HG02798 (cell line): ENCODE measurements at regions not wholly inside any gene's neighbourhood (a gene's known extent, or its start where the extent isn't known, plus 50 kb on each side); places are given as distances from the start of the nearest gene placed in this dataset.
A peak's percentile ranks its signal among the peaks of the same experiment; 100 is the strongest.
"Not testable (repeated sequence)": the region's sequence is repeated elsewhere in the genome, so short reads cannot be mapped to it uniquely, and the experiment has no call there.

ENCODE experiments used
- ATAC-seq: cut with Tn5 transposase; IDR thresholded peaks from one replicate; pipeline ENCODE4 v1.9.1; 2021; ENCODE audit warnings: mild to moderate bottlenecking; ENCODE audit not compliant: unreplicated experiment, poor library complexity

GRCh38 chr2:184357033-184357432, 241.3 kb upstream of the ZNF804A start:
- ATAC-seq, result no peak

- ATAC-seq, result no peak
These were observed 238.9 kb upstream of the ZNF804A start for GRCh38 chr2:184359379-184359778.

DNA sequence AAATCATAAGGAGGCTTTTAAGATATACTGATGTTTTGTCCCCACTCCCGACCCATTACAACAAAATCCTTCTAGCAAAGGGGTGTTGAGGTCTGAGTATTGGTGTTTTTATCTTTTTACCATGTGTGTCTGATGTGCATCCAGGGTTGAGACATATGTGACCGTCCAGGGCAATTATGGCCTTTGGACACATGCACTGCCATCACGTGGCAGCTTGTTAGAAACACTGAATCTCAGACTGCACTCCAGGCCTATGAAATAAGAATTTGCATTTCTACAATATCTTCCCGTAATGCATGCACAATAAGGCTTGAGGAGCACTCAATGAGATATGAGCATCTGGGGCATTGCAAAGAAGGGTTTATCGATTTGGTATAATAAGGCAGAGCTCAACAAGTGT, 235.1 kb upstream of the ZNF804A start:
- peak; percentile 61 for ATAC-seq

GRCh38 chr2:184367211-184367610, 231.1 kb upstream of the ZNF804A start:
- ATAC-seq, result no peak

DNA sequence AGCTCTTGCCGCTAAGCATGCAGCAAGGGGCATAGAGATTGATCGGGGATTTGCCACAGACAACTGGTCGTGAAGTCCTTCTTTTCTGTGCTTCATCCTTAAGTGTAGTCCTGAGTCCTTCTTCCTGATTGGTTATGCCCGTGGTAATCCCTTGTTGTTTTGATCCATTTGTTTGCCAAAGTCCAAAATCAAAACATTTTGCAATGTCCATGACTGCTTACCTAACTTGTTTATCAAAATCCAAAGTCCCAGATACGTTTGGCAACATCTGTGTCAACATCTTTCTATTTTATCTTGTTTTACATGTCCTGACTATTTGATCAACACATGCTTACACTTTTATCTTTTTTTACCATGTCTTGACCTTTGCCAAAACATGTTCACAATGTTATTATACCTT, 229.0 kb upstream of the ZNF804A start:
- ATAC-seq, result no peak

- peak; percentile 50 for ATAC-seq
These were observed 227.4 kb upstream of the ZNF804A start for GRCh38 chr2:184370954-184371353.

DNA sequence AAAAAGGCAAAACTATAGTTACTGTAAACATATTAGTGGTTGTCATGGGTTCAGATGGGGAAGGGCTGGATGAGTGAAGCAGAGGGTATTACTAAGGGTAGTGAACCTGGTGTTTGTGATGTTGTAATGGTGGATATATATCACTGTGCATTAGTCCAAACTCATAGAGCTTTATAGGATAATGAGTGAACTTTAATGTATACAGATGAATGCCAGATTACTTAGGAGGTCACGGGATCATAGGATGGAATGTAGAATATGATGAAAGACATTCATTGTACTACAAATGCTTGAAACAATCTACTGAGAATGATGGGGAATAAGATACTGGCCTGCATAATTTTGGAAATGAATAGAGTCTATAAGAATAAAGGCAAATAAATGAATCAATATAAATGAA, 226.7 kb upstream of the ZNF804A start:
- ATAC-seq, result no peak

DNA sequence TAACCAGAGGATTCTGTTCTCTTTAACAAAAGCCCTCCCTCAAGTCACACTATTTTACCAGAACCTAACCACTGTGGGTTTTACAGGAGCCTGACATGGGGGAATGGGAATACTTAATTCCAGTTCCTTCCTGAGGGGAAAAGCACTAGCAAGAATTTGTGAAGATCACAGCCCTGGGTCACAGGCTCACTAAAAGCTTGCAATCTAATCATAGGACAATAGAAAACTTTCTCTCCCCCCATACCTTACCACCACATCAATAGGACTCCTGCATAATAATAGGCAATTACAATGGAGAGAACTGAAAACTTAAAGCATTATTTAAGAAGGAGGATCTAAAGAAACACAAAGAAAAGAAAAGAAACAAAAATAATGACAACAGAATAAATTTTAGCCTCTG, 225.8 kb upstream of the ZNF804A start:
- no peak for ATAC-seq

DNA sequence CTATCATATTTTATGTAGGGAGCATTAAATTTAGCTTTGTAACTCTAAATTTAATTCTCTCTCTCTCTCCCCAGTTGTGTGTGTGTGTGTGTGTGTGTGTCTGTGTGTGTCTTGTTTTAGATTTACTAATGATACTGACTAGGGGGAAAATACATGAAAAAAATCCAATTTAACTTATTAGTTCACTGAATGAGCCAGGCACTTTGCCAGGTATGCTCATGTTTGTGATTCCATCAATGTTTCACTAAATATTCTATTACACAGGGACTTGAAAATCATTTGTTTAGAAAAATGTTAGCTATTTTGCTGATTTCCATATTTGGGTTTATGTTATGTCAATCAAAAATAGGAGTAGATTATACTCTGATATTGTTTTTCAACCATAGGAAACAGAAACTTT, 203.7 kb upstream of the ZNF804A start:
- no peak for ATAC-seq

DNA sequence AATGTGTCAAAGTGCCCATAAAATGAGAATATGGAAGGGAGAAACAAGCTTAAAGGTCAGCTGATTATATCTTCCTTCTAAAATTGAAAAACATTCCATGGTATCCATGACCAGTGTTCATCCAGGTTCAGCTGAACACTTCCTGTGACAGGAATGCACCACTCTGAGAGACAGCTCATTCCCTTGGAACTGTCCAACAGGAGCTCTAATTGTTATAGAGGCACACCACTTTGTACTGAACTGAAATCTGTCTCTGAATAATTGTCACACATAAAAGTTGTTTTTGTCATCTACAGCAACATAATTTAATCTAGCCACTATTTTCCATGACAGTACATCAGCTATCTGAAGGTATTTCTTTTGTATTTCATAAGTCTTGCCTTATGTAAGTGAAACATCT, 195.9 kb upstream of the ZNF804A start:
- no peak for ATAC-seq

DNA sequence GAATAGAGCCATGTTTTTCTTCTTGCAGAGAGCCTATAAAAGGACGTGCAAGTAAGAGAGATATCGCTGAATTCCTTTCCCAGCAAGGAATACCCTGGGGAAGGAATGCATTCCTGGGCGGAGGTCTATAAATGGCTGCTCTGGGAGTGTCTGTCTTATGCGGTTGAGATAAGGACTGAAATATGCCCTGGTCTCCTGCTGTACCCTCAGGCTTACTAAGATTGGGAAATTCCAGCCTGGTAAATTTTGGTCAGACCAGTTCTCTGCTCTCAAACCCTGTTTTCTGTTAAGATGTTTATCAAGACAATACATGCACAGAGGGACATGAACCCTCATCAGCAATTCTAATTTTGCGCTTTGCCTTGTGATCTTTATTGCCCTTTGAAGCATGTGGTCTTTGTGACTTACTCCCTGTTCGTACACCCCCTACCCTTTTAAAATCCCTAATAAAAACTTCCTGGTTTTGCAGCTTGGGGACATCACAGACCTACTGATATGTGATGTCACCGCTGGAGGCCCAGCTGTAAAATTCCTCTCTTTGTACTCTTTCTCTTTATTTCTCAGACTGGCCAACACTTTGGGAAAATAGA, 191.2 kb upstream of the ZNF804A start:
- not testable (repeated sequence) for ATAC-seq

DNA sequence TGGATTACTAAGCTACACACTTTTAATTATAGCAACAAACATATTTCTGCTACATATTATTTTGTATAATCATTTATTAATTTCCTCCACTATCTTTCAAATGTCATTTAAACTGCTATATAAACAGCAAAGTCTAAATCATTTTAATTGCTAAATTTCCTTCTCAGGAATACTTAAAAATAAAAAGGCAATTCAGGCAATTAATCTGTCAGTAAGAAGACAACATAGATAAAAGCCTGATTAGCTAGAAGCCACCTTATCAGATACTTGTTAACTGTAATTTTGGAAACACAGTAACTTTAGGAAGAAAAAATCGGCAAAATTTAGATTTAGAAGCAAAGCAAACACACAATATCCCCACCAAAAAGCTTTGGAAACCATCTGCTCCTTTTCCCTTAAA, 188.2 kb upstream of the ZNF804A start:
- no peak for ATAC-seq

- ATAC-seq, result no peak
These were observed 185.1 kb upstream of the ZNF804A start for GRCh38 chr2:184413221-184413620.

- no peak for ATAC-seq
These were observed 184.6 kb upstream of the ZNF804A start for GRCh38 chr2:184413671-184414229.

DNA sequence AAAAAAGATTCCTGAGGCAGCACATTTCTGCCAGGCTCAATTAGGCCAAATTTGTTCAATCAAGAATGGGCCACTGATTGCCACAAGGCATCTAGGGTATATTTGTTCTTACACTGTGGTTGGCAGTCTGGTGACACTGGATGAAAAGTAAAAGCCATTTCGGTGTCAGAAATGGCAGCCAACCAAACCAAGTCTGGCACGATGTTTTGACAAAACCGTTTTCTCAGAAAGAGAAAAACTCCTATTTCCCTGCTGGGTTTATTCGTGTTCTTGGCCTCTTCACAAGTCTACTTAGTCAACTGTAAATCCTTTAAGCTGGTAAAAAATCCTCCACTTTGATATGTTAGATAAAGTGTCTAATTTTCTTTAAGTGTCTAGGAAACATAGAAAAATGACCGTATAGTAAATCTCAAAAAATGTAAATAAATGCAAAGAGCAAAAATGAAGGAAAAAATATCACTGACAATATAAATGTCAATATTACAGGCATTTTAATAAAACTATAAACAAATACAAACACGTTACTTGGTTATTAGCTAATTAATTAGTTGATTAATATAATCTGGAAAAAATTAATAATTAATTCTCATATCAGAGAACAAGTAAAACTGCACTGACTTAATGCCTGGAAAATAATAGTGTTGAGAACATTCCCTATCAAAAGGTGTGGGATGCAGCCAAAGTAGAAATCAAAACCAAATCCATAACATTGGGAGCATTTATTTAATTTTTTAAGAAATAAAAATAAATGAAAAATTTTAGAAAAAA, 182.0 kb upstream of the ZNF804A start:
- no peak for ATAC-seq

DNA sequence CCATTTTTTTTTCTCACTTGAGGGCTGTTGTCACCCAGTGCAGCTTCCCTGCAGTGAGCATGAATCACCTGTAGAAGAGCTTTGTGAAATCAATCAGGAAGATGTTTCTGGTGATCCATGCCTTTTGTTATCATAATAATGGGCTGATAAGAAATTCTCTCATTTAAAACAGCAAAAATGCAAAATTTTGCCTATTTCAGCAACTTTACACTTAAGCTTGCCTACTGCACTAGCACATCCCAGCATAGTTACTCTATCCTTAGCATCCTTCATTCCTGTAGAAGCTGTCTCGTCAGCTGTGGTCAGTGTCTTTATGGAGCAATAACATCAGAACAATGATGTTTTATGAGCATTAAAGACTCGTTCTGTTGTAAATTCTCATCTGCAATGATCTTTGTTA, 178.6 kb upstream of the ZNF804A start:
- no peak for ATAC-seq

DNA sequence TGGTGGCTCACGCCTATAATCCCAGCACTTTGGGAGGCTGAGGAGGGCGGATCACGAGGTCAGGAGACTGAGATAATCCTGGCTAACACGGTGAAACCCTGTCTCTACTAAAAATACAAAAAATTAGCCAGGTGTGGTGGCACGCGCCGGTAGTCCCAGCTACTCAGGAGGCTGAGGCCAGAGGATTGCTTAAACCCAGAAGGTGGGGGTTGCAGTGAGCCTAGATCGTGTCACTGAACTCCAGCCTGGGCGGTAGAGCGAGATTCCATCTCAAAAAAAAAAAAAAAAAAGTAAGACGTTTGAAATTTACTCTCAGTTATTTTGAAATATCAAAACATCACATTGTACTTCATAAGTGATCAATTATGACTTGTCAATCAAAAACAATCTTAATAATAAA, 176.9 kb upstream of the ZNF804A start:
- ATAC-seq, result not testable (repeated sequence)

DNA sequence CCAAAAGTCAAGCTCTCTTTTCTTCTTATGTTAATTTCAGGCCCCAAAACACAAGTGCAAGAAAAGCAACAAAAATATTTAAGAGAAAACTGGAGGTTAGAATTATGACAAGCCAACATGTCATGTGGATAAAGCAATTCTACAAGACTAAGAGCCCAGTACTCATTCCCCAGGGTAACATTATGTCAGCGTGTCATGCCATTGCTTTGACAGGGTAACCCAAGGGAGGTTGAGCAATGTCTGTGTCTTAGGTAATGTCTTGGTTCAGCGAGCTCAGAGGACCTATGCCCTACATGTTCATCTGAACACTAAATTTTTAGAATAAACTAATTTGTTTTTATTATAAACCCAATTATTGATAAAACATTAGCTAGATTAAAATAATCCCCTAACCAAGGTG, 173.2 kb upstream of the ZNF804A start:
- ATAC-seq, result peak; percentile 39

DNA sequence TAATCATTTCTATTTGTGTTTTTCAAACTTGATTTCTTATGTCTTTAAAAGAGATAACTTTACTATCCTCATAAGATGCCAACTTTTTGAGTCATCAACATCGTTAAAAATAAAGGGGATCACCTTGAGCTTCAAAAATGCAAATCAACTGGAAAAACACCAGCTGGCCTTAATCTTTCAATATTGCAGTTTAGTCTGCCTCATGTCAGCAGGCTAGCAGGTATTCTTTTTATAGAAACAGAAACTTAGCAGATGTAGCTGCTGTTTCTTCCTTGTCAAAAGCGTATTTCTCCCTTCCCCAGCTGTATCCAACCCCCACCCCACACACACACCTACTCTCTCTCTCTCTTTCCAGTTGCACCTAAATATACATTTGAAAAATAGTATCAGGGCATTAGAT, 154.1 kb upstream of the ZNF804A start:
- ATAC-seq, result peak; percentile 99

- ATAC-seq, result peak; percentile 41
These were observed 153.6 kb upstream of the ZNF804A start for GRCh38 chr2:184444623-184445223.

- ATAC-seq, result no peak
These were observed 148.6 kb upstream of the ZNF804A start for GRCh38 chr2:184449760-184450159.
